ENCODE measurements at regions not wholly inside any gene's neighbourhood (a gene's known extent, or its start where the extent isn't known, plus 50 kb on each side); places are given as distances from the start of the nearest gene placed in this dataset.
A peak's percentile ranks its signal among the peaks of the same experiment; 100 is the strongest.

GRCh38 chr12:3342051-3342450 lies 149.0 kb upstream of the PRMT8 start:
- intact Hi-C loops (cut with DNase I; ENCODE audit: low total_unique reads), result no loop called here
- no peak overlapping the region for H3K4me3 ChIP-seq
- no peaks in the 10 kb centered on the region for H3K9me3 ChIP-seq
- H3K4me1 ChIP-seq, result peaks cover 0 to 11% (median 5%) of the 10 kb centered on the region in 4 donors
- H3K36me3 ChIP-seq, result no peaks in the 10 kb centered on the region
- TF ChIP-seq POLR2AphosphoS5 (IDR thresholded peaks at IDR 0.05), result no peak
- no peak for TF ChIP-seq POLR2A (IDR thresholded peaks at IDR 0.05)
- peak in 2 of 7 experiments; percentile 9 to 34 for TF ChIP-seq CTCF (IDR thresholded peaks at IDR 0.05)
- no peak for TF ChIP-seq EP300 (IDR thresholded peaks at IDR 0.05)
- DNase-seq, result peak; percentile 29 to 85
- H3K27ac ChIP-seq, result no peak overlapping the region
- WGBS, 5 donors, result 17 to 34% (median 19%) methylated on average over 8 of the region's 8 CpGs
- H3K27me3 ChIP-seq, result peaks cover 0 to 34% (median 9%) of the 10 kb centered on the region in 3 donors

GRCh38 chr12:3348055-3348454 lies 142.9 kb upstream of the PRMT8 start:
- Histone ChIP-seq H3K27ac (no peak overlapping the region), H3K4me3 (no peak overlapping the region), H3K9me3 (no peaks in the 10 kb centered on the region), H3K27me3 (peaks cover 0 to 37% (median 0%) of the 10 kb centered on the region in 3 donors), H3K4me1 (no peaks in the 10 kb centered on the region), H3K36me3 (no peaks in the 10 kb centered on the region)
- 85 to 93% (median 86%) methylated on average over 5 of the region's 5 CpGs for WGBS, 5 donors
- intact Hi-C loops (cut with DNase I; ENCODE audit: low total_unique reads), result no loop called here
- no peak for TF ChIP-seq CTCF (IDR thresholded peaks at IDR 0.05)
- no peak for TF ChIP-seq POLR2AphosphoS5 (IDR thresholded peaks at IDR 0.05)
- no peak for TF ChIP-seq EP300 (IDR thresholded peaks at IDR 0.05)
- no peak for TF ChIP-seq POLR2A (IDR thresholded peaks at IDR 0.05)
- no peak for DNase-seq

GRCh38 chr12:3350432-3350831 lies 140.6 kb upstream of the PRMT8 start:
- intact Hi-C loops (cut with DNase I; ENCODE audit: low total_unique reads), result no loop called here
- Histone ChIP-seq H3K4me1 (no peaks in the 10 kb centered on the region), H3K4me3 (no peak overlapping the region), H3K9me3 (no peaks in the 10 kb centered on the region), H3K36me3 (no peaks in the 10 kb centered on the region), H3K27ac (no peak overlapping the region), H3K27me3 (peaks cover 0 to 44% (median 0%) of the 10 kb centered on the region in 3 donors)
- DNase-seq, result no peak
- 62 to 76% (median 69%) methylated on average over 4 of the region's 4 CpGs for WGBS, 5 donors
- TF ChIP-seq POLR2A (IDR thresholded peaks at IDR 0.05), result no peak
- no peak for TF ChIP-seq POLR2AphosphoS5 (IDR thresholded peaks at IDR 0.05)
- TF ChIP-seq CTCF (IDR thresholded peaks at IDR 0.05), result no peak

GRCh38 chr12:3351731-3352130 lies 139.3 kb upstream of the PRMT8 start:
- intact Hi-C loops (cut with DNase I; ENCODE audit: low total_unique reads), result no loop called here
- Histone ChIP-seq H3K4me3 (no peak overlapping the region), H3K36me3 (no peaks in the 10 kb centered on the region), H3K27me3 (peaks cover 0 to 45% (median 0%) of the 10 kb centered on the region in 3 donors), H3K4me1 (no peaks in the 10 kb centered on the region), H3K9me3 (no peaks in the 10 kb centered on the region), H3K27ac (no peak overlapping the region)
- TF ChIP-seq POLR2AphosphoS5 (IDR thresholded peaks at IDR 0.05) (no peak), CTCF (IDR thresholded peaks at IDR 0.05) (no peak), POLR2A (IDR thresholded peaks at IDR 0.05) (no peak), EP300 (IDR thresholded peaks at IDR 0.05) (no peak)
- WGBS, 5 donors, result 63 to 93% (median 86%) methylated on average over 4 of the region's 4 CpGs
- no peak for DNase-seq
